ENCODE measurements at regions not wholly inside any gene's neighbourhood (a gene's known extent, or its start where the extent isn't known, plus 50 kb on each side); places are given as distances from the start of the nearest gene placed in this dataset.
A peak's percentile ranks its signal among the peaks of the same experiment; 100 is the strongest.

DNA sequence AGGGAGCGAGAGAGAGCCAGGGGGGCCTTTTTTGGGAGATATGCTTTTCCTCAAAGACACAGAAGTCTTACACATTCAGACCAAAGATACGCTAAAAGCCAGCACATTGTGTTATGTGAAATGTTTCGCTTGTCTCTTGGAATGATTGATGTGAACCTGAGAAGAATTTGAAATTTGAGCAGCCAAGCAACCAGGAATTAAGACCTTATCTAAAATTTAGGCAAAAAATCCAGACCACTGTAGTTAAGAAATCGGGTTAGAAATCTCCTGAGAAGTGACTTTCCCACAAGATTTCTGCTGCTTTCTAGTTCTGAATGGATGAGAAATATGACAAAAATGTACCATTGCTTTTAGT is 223.2 kb upstream of the GMDS start:
- TF ChIP-seq, protein P1, sequence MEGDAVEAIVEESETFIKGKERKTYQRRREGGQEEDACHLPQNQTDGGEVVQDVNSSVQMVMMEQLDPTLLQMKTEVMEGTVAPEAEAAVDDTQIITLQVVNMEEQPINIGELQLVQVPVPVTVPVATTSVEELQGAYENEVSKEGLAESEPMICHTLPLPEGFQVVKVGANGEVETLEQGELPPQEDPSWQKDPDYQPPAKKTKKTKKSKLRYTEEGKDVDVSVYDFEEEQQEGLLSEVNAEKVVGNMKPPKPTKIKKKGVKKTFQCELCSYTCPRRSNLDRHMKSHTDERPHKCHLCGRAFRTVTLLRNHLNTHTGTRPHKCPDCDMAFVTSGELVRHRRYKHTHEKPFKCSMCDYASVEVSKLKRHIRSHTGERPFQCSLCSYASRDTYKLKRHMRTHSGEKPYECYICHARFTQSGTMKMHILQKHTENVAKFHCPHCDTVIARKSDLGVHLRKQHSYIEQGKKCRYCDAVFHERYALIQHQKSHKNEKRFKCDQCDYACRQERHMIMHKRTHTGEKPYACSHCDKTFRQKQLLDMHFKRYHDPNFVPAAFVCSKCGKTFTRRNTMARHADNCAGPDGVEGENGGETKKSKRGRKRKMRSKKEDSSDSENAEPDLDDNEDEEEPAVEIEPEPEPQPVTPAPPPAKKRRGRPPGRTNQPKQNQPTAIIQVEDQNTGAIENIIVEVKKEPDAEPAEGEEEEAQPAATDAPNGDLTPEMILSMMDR (IDR thresholded peaks at IDR 0.05; ENCODE audit: control extremely low read depth, extremely low read depth), result no peak
- peaks cover 0 to 2% (median 0%) of the 10 kb centered on the region in 4 donors for H3K9me3 ChIP-seq (ENCODE audit: control insufficient read depth in 4 of 4, insufficient read depth in 3 of 4, low read length in 3 of 4)
- peaks cover 0 to 7% (median 0%) of the 10 kb centered on the region in 5 donors for H3K4me1 ChIP-seq (ENCODE audit: control insufficient read depth in 5 of 5, insufficient read depth in 5 of 5, low read length in 5 of 5)
- DNase-seq (peak in 1 of 3 donors; percentile 10), ATAC-seq (ENCODE audit: insufficient read depth, low FRiP score) (no peak)
- H3K27me3 ChIP-seq (ENCODE audit: control insufficient read depth in 3 of 3, insufficient read depth in 3 of 3, low read length in 2 of 3), result peaks cover 0 to 6% (median 0%) of the 10 kb centered on the region in 3 donors
- no peak overlapping the region for H3K4me3 ChIP-seq
- H3K27ac ChIP-seq (ENCODE audit: low read depth in 1 of 2, low read length in 1 of 2), result no peak overlapping the region
- 52 to 68% methylated on average over 4 of the region's 4 CpGs for WGBS, 2 donors
- no peak overlapping the region for H3K9ac ChIP-seq (ENCODE audit: insufficient read depth in 1 of 2, low read length in 2 of 2)
- no peaks in the 10 kb centered on the region for H3K36me3 ChIP-seq (ENCODE audit: control insufficient read depth in 4 of 4, insufficient read depth in 4 of 4, low read length in 4 of 4)

GRCh38 chr6:2467929-2468600 is 222.7 kb upstream of the GMDS start:
- 47 to 50% methylated on average over 6 of the region's 6 CpGs for WGBS, 2 donors
- peaks cover 0 to 2% (median 0%) of the 10 kb centered on the region in 4 donors for H3K9me3 ChIP-seq (ENCODE audit: control insufficient read depth in 4 of 4, insufficient read depth in 3 of 4, low read length in 3 of 4)
- TF ChIP-seq, protein P1 (IDR thresholded peaks at IDR 0.05; ENCODE audit: control extremely low read depth, extremely low read depth), result no peak
- H3K27ac ChIP-seq (ENCODE audit: low read depth in 1 of 2, low read length in 1 of 2), result no peak overlapping the region
- peaks cover 0 to 7% (median 0%) of the 10 kb centered on the region in 5 donors for H3K4me1 ChIP-seq (ENCODE audit: control insufficient read depth in 5 of 5, insufficient read depth in 5 of 5, low read length in 5 of 5)
- no peaks in the 10 kb centered on the region for H3K36me3 ChIP-seq (ENCODE audit: control insufficient read depth in 4 of 4, insufficient read depth in 4 of 4, low read length in 4 of 4)
- ATAC-seq (ENCODE audit: insufficient read depth, low FRiP score) (no peak), DNase-seq (no peak)
- H3K9ac ChIP-seq (ENCODE audit: insufficient read depth in 1 of 2, low read length in 2 of 2), result no peak overlapping the region
- H3K27me3 ChIP-seq (ENCODE audit: control insufficient read depth in 3 of 3, insufficient read depth in 3 of 3, low read length in 2 of 3), result peaks cover 0 to 6% (median 0%) of the 10 kb centered on the region in 3 donors
- H3K4me3 ChIP-seq, result no peak overlapping the region

DNA sequence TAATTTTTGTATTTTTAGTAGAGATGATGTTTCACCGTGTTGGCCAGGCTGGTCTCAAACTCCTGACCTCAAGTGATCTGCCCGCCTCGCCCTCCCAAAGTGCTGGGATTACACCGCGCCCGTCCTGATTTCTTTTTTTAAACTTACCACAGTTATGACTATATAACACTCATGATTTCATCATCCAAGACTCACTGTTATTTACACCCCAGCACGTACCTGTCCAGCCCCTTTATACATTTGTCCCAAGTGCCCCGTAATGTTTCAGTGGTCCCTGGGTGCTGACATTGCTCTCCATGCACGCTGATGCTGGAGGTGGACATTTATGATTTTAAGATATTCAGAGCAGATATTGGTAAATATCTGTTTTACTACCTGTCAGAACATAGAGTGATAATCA is 219.9 kb upstream of the GMDS start:
- Histone ChIP-seq H3K27ac (ENCODE audit: low read depth in 1 of 2, low read length in 1 of 2) (no peak overlapping the region), H3K4me1 (ENCODE audit: control insufficient read depth in 5 of 5, insufficient read depth in 5 of 5, low read length in 5 of 5) (peaks cover 0 to 13% (median 0%) of the 10 kb centered on the region in 5 donors), H3K36me3 (ENCODE audit: control insufficient read depth in 4 of 4, insufficient read depth in 4 of 4, low read length in 4 of 4) (no peaks in the 10 kb centered on the region), H3K27me3 (ENCODE audit: control insufficient read depth in 3 of 3, insufficient read depth in 3 of 3, low read length in 2 of 3) (peaks cover 0 to 6% (median 0%) of the 10 kb centered on the region in 3 donors), H3K4me3 (no peak overlapping the region), H3K9ac (ENCODE audit: insufficient read depth in 1 of 2, low read length in 2 of 2) (no peak overlapping the region), H3K9me3 (ENCODE audit: control insufficient read depth in 4 of 4, insufficient read depth in 3 of 4, low read length in 3 of 4) (no peaks in the 10 kb centered on the region)
- ATAC-seq (ENCODE audit: insufficient read depth, low FRiP score) (no peak), DNase-seq (no peak)
- TF ChIP-seq, protein P1 (IDR thresholded peaks at IDR 0.05; ENCODE audit: control extremely low read depth, extremely low read depth), result no peak
- 92 to 94% methylated on average over 9 of the region's 9 CpGs for WGBS, 2 donors

DNA sequence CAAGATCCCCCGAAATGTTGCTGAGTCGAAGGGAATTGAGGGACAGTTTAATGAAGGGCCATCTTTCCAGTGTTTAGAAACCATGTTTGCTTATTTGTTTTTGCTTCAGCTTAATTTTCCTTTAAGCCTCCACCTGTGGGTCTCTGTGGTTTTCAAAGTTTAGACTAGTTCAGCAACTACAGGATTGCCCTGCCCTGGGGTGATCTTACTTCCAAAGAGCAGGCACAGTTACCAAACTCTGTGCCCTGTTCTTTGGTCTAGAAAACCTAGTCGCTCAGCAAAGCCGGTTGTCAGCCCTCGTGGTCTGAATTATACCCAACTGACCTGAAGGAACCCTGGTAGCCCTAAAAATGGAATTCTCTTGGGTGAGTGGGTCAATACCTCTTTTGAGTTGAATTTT is 219.2 kb upstream of the GMDS start:
- Histone ChIP-seq H3K9ac (ENCODE audit: insufficient read depth in 1 of 2, low read length in 2 of 2) (no peak overlapping the region), H3K27me3 (ENCODE audit: control insufficient read depth in 3 of 3, insufficient read depth in 3 of 3, low read length in 2 of 3) (peaks cover 0 to 6% (median 0%) of the 10 kb centered on the region in 3 donors), H3K27ac (ENCODE audit: low read depth in 1 of 2, low read length in 1 of 2) (no peak overlapping the region), H3K4me3 (no peak overlapping the region), H3K4me1 (ENCODE audit: control insufficient read depth in 5 of 5, insufficient read depth in 5 of 5, low read length in 5 of 5) (peaks cover 0 to 16% (median 0%) of the 10 kb centered on the region in 5 donors), H3K9me3 (ENCODE audit: control insufficient read depth in 4 of 4, insufficient read depth in 3 of 4, low read length in 3 of 4) (no peaks in the 10 kb centered on the region), H3K36me3 (ENCODE audit: control insufficient read depth in 4 of 4, insufficient read depth in 4 of 4, low read length in 4 of 4) (no peaks in the 10 kb centered on the region)
- 93 to 94% methylated on average over 5 of the region's 5 CpGs for WGBS, 2 donors
- ATAC-seq (ENCODE audit: insufficient read depth, low FRiP score) (no peak), DNase-seq (no peak)
- TF ChIP-seq, protein P1 (IDR thresholded peaks at IDR 0.05; ENCODE audit: control extremely low read depth, extremely low read depth), result no peak

Data from lung (tissue), 11 donors.